GM21723 (cell line): ENCODE measurements at regions not wholly inside any gene's neighbourhood (a gene's known extent, or its start where the extent isn't known, plus 50 kb on each side); places are given as distances from the start of the nearest gene placed in this dataset.

Experiments
- ATAC-seq: cut with Tn5 transposase; IDR thresholded peaks from one replicate; pipeline ENCODE4 v1.9.1; 2021; ENCODE audit warnings: mild to moderate bottlenecking, moderate library complexity; ENCODE audit not compliant: unreplicated experiment

GRCh38 chrX:13906093-13906492 is 89.2 kb upstream of the GPM6B start:
- no peak for ATAC-seq

GRCh38 chrX:13903405-13903804 is 86.5 kb upstream of the GPM6B start:
- ATAC-seq, result no peak

- ATAC-seq, result no peak
Observed at GRCh38 chrX:13902406-13902805, 85.5 kb upstream of the GPM6B start.

GRCh38 chrX:13901354-13901753 is 84.5 kb upstream of the GPM6B start:
- no peak for ATAC-seq

GRCh38 chrX:13900351-13900750 is 83.5 kb upstream of the GPM6B start:
- ATAC-seq, result no peak

GRCh38 chrX:13899607-13900006 is 82.7 kb upstream of the GPM6B start:
- no peak for ATAC-seq

GRCh38 chrX:13898603-13899002 is 81.7 kb upstream of the GPM6B start:
- ATAC-seq, result no peak

GRCh38 chrX:13898083-13898482 is 81.2 kb upstream of the GPM6B start:
- peak; percentile 76 for ATAC-seq

- no peak for ATAC-seq
Observed at GRCh38 chrX:13897566-13897965, 80.7 kb upstream of the GPM6B start.

GRCh38 chrX:13894888-13895565 is 78.1 kb upstream of the GPM6B start:
- ATAC-seq, result no peak

- no peak for ATAC-seq
Observed at GRCh38 chrX:13893826-13894225, 76.9 kb upstream of the GPM6B start.

GRCh38 chrX:13892856-13893255 is 76.0 kb upstream of the GPM6B start:
- ATAC-seq, result no peak

GRCh38 chrX:13891377-13892140 is 74.7 kb upstream of the GPM6B start:
- ATAC-seq, result no peak

GRCh38 chrX:13890806-13891205 is 73.9 kb upstream of the GPM6B start:
- ATAC-seq, result no peak

- no peak for ATAC-seq
Observed at GRCh38 chrX:13888284-13888683, 71.4 kb upstream of the GPM6B start.

- ATAC-seq, result no peak
Observed at GRCh38 chrX:13885591-13885990, 68.7 kb upstream of the GPM6B start.

GRCh38 chrX:13876652-13877051 is 59.8 kb upstream of the GPM6B start:
- ATAC-seq, result no peak

- no peak for ATAC-seq
Observed at GRCh38 chrX:13875572-13875971, 58.7 kb upstream of the GPM6B start.

- no peak for ATAC-seq
Observed at GRCh38 chrX:13868591-13868990, 51.7 kb upstream of the GPM6B start.
